ENCODE measurements at regions not wholly inside any gene's neighbourhood (a gene's known extent, or its start where the extent isn't known, plus 50 kb on each side); places are given as distances from the start of the nearest gene placed in this dataset.
"Not testable (repeated sequence)": the region's sequence is repeated elsewhere in the genome, so short reads cannot be mapped to it uniquely, and the experiment has no call there.

DNA sequence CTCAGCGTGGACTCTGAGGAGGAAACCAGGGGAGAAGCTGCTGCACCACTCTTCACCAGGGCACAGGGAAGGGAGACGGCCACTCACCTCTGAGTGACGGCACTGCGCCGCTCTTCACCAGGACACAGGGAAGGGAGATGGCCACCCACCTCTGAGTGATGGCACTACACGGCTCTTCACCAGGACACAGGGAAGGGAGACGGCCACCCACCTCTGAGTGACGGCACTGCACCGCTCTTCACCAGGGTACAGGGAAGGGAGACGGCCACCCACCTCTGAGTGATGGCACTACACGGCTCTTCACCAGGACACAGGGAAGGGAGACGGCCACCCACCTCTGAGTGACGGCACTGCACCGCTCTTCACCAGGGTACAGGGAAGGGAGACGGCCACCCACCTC lies 102.5 kb downstream of the GOLGA6L6 start:
- TF ChIP-seq POLR2A, CTCF, POLR2AphosphoS5 (IDR thresholded peaks at IDR 0.05): not testable (repeated sequence)

Data from upper lobe of left lung (tissue), 4 donors.